ENCODE measurements at regions not wholly inside any gene's neighbourhood (a gene's known extent, or its start where the extent isn't known, plus 50 kb on each side); places are given as distances from the start of the nearest gene placed in this dataset.

- no peak for TF ChIP-seq POLR2AphosphoS5 (IDR thresholded peaks at IDR 0.05)
- TF ChIP-seq EP300 (conservative IDR thresholded peaks at IDR 0.05; ENCODE audit: poor library complexity, severe bottlenecking), result no peak
- TF ChIP-seq CTCF (IDR thresholded peaks at IDR 0.05; ENCODE audit: poor library complexity, severe bottlenecking), result no peak
- TF ChIP-seq RAD21 (conservative IDR thresholded peaks at IDR 0.05), result no peak
- no peak for TF ChIP-seq EZH2 (IDR thresholded peaks at IDR 0.05; ENCODE audit: borderline replicate concordance, insufficient read depth, low read length, poor library complexity, severe bottlenecking)
- TF ChIP-seq TAF1 (IDR thresholded peaks at IDR 0.05; ENCODE audit: low read depth), result no peak
- TF ChIP-seq REST (IDR thresholded peaks at IDR 0.05; ENCODE audit: borderline replicate concordance), result no peak
These were observed 107.6 kb upstream of the SPRY4 start for GRCh38 chr5:142432369-142432863.

Measured in neural cell (in vitro differentiated cells).